ENCODE measurements at regions not wholly inside any gene's neighbourhood (a gene's known extent, or its start where the extent isn't known, plus 50 kb on each side); places are given as distances from the start of the nearest gene placed in this dataset.

GRCh38 chr12:77535734-77536133 is 295.0 kb upstream of the NAV3 start:
- TF ChIP-seq POLR2AphosphoS5 (IDR thresholded peaks at IDR 0.05; ENCODE audit: low read depth, low read length) (no peak), POLR2A (IDR thresholded peaks at IDR 0.05; ENCODE audit: low read depth, low read length) (no peak)
